SK-N-SH treated with all-trans-retinoic acid at 6 μM for 48 hours (cell line): ENCODE measurements at regions not wholly inside any gene's neighbourhood (a gene's known extent, or its start where the extent isn't known, plus 50 kb on each side); places are given as distances from the start of the nearest gene placed in this dataset.

Experiments used
- RARB ChIP-seq: fragments of 250-450 bp; sonication (Bioruptor Pico); IDR thresholded peaks from 2 replicates; pipeline ENCODE4 v1.8.0; 2021; ENCODE audit warnings: mild to moderate bottlenecking, moderate library complexity
- TF ChIP-seq, protein P1 (sequence below): fragments of 250-450 bp; sonication (Bioruptor Pico); IDR thresholded peaks from 2 replicates; pipeline ENCODE4 v1.8.0; 2020; ENCODE audit warnings: mild to moderate bottlenecking, moderate library complexity, borderline replicate concordance

DNA sequence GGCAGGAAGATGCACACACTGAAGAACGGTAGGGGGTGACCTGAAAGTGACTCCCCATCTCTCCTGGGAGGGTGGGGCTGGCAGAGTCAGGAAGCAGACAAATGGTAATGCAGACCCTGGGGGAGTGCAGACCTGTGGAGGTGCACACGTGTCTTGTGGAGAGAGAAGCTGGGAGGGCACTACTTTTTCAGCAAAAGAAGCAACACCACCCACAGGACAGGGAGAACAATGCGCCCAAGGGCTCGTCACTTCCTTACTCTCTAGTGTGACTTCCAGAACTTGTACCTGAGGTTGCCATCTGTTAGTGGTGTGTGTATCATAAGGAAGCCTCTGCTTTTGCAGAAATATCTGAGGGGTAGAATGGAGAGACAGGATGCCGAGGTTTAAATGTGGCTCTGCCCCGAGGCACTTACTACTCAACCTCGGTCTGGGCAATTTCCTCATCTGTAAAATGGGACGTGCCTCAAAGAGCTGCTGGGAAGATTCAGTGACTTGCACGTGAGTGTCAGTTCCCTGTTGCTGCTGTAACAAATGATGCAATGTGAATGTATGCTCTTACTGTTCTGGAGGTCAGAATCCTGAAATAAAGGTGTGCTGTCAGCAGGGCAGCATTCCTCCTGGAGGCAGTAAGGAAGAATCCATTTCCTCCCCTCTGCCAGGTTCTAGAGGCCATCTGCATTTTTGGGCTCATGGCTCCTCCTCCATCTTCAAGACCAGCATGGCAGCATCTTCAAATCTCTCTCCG lies 323.4 kb downstream of the SHANK2 start:
- TF ChIP-seq, protein P1, sequence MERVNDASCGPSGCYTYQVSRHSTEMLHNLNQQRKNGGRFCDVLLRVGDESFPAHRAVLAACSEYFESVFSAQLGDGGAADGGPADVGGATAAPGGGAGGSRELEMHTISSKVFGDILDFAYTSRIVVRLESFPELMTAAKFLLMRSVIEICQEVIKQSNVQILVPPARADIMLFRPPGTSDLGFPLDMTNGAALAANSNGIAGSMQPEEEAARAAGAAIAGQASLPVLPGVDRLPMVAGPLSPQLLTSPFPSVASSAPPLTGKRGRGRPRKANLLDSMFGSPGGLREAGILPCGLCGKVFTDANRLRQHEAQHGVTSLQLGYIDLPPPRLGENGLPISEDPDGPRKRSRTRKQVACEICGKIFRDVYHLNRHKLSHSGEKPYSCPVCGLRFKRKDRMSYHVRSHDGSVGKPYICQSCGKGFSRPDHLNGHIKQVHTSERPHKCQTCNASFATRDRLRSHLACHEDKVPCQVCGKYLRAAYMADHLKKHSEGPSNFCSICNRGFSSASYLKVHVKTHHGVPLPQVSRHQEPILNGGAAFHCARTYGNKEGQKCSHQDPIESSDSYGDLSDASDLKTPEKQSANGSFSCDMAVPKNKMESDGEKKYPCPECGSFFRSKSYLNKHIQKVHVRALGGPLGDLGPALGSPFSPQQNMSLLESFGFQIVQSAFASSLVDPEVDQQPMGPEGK (CRISPR knock-in tag): no peak
- TF ChIP-seq RARB (CRISPR knock-in tag): no peak
